Activated naive CD4-positive, alpha-beta T cell treated with anti-CD3 and anti-CD28 coated beads, Interleukin-2, amount 50 U/mL, for 24 hours (primary cell): ENCODE measurements at regions not wholly inside any gene's neighbourhood (a gene's known extent, or its start where the extent isn't known, plus 50 kb on each side); places are given as distances from the start of the nearest gene placed in this dataset.

ENCODE experiments used
- H3K27ac Mint-ChIP-seq: one replicate; pipeline ENCODE4 v1.8.0; 2021; ENCODE audit warnings: mild to moderate bottlenecking, mixed read lengths
- H3K27me3 Mint-ChIP-seq: one replicate; pipeline ENCODE4 v1.8.0; 2021; ENCODE audit warnings: mixed read lengths
- H3K36me3 Mint-ChIP-seq: one replicate; pipeline ENCODE4 v1.8.0; 2021; ENCODE audit warnings: mixed read lengths
- H3K4me1 Mint-ChIP-seq: one replicate; pipeline ENCODE4 v1.8.0; 2021; ENCODE audit warnings: mixed read lengths
- H3K4me3 Mint-ChIP-seq: one replicate; pipeline ENCODE4 v1.8.0; 2021; ENCODE audit warnings: mild to moderate bottlenecking, mixed read lengths
- H3K9me3 Mint-ChIP-seq: one replicate; pipeline ENCODE4 v1.8.0; 2021; ENCODE audit warnings: mixed read lengths

- no peak overlapping the region for H3K4me3 Mint-ChIP-seq
- no peaks in the 10 kb centered on the region for H3K36me3 Mint-ChIP-seq
- H3K9me3 Mint-ChIP-seq = peaks cover 10% of the 10 kb centered on the region
- H3K4me1 Mint-ChIP-seq = no peaks in the 10 kb centered on the region
- H3K27ac Mint-ChIP-seq = no peak overlapping the region
- H3K27me3 Mint-ChIP-seq = no peaks in the 10 kb centered on the region
These were observed 2084.4 kb upstream of the PIK3C3 start for GRCh38 chr18:39870591-39870990.

GRCh38 chr18:39863916-39864315 lies 2091.1 kb upstream of the PIK3C3 start:
- Mint-ChIP-seq H3K27me3 (no peaks in the 10 kb centered on the region), H3K9me3 (peaks cover 4% of the 10 kb centered on the region), H3K27ac (no peak overlapping the region), H3K4me1 (no peaks in the 10 kb centered on the region), H3K36me3 (no peaks in the 10 kb centered on the region), H3K4me3 (no peak overlapping the region)

GRCh38 chr18:39862341-39862740 lies 2092.7 kb upstream of the PIK3C3 start:
- Mint-ChIP-seq H3K4me3 (no peak overlapping the region), H3K27ac (no peak overlapping the region), H3K36me3 (no peaks in the 10 kb centered on the region), H3K4me1 (no peaks in the 10 kb centered on the region), H3K9me3 (peaks cover 6% of the 10 kb centered on the region), H3K27me3 (no peaks in the 10 kb centered on the region)

GRCh38 chr18:39854291-39854690 lies 2100.7 kb upstream of the PIK3C3 start:
- no peak overlapping the region for H3K4me3 Mint-ChIP-seq

GRCh38 chr18:39846265-39846664 lies 2108.8 kb upstream of the PIK3C3 start:
- no peak overlapping the region for H3K4me3 Mint-ChIP-seq
- H3K9me3 Mint-ChIP-seq = no peaks in the 10 kb centered on the region
- no peak overlapping the region for H3K27ac Mint-ChIP-seq
- H3K4me1 Mint-ChIP-seq = no peaks in the 10 kb centered on the region
- H3K27me3 Mint-ChIP-seq = peaks cover 2% of the 10 kb centered on the region
- H3K36me3 Mint-ChIP-seq = no peaks in the 10 kb centered on the region

More at GRCh38 chr18:39854291-39854690, 2100.7 kb upstream of the PIK3C3 start:
- no peaks in the 10 kb centered on the region for H3K27me3 Mint-ChIP-seq
- H3K9me3 Mint-ChIP-seq = peaks cover 5% of the 10 kb centered on the region
- no peaks in the 10 kb centered on the region for H3K4me1 Mint-ChIP-seq
- H3K36me3 Mint-ChIP-seq = no peaks in the 10 kb centered on the region
- H3K27ac Mint-ChIP-seq = no peak overlapping the region

- Mint-ChIP-seq H3K36me3 (no peaks in the 10 kb centered on the region), H3K27me3 (peaks cover 6% of the 10 kb centered on the region), H3K4me3 (no peak overlapping the region), H3K9me3 (no peaks in the 10 kb centered on the region), H3K4me1 (no peaks in the 10 kb centered on the region), H3K27ac (no peak overlapping the region)
These were observed 2109.4 kb upstream of the PIK3C3 start for GRCh38 chr18:39845631-39846030.

GRCh38 chr18:39845106-39845505 lies 2109.9 kb upstream of the PIK3C3 start:
- Mint-ChIP-seq H3K27me3 (peaks cover 6% of the 10 kb centered on the region), H3K4me3 (no peak overlapping the region), H3K9me3 (no peaks in the 10 kb centered on the region), H3K4me1 (no peaks in the 10 kb centered on the region), H3K36me3 (no peaks in the 10 kb centered on the region), H3K27ac (no peak overlapping the region)

- no peaks in the 10 kb centered on the region for H3K4me1 Mint-ChIP-seq
- no peak overlapping the region for H3K4me3 Mint-ChIP-seq
- H3K36me3 Mint-ChIP-seq = no peaks in the 10 kb centered on the region
- peaks cover 6% of the 10 kb centered on the region for H3K27me3 Mint-ChIP-seq
- no peaks in the 10 kb centered on the region for H3K9me3 Mint-ChIP-seq
- no peak overlapping the region for H3K27ac Mint-ChIP-seq
These were observed 2111.5 kb upstream of the PIK3C3 start for GRCh38 chr18:39843546-39843945.

GRCh38 chr18:39842366-39842914 lies 2112.6 kb upstream of the PIK3C3 start:
- Mint-ChIP-seq H3K9me3 (no peaks in the 10 kb centered on the region), H3K4me1 (no peaks in the 10 kb centered on the region), H3K27ac (no peak overlapping the region), H3K4me3 (no peak overlapping the region), H3K27me3 (peaks cover 6% of the 10 kb centered on the region), H3K36me3 (no peaks in the 10 kb centered on the region)

GRCh38 chr18:39841482-39842365 lies 2113.3 kb upstream of the PIK3C3 start:
- no peak overlapping the region for H3K27ac Mint-ChIP-seq
- peaks cover 6% of the 10 kb centered on the region for H3K27me3 Mint-ChIP-seq
- no peaks in the 10 kb centered on the region for H3K36me3 Mint-ChIP-seq
- no peak overlapping the region for H3K4me3 Mint-ChIP-seq
- no peaks in the 10 kb centered on the region for H3K4me1 Mint-ChIP-seq
- H3K9me3 Mint-ChIP-seq = no peaks in the 10 kb centered on the region

GRCh38 chr18:39840856-39841481 lies 2114.1 kb upstream of the PIK3C3 start:
- no peak overlapping the region for H3K4me3 Mint-ChIP-seq
- no peak overlapping the region for H3K27ac Mint-ChIP-seq
- H3K4me1 Mint-ChIP-seq = no peaks in the 10 kb centered on the region
- no peaks in the 10 kb centered on the region for H3K36me3 Mint-ChIP-seq
- H3K9me3 Mint-ChIP-seq = no peaks in the 10 kb centered on the region
- peaks cover 6% of the 10 kb centered on the region for H3K27me3 Mint-ChIP-seq

- Mint-ChIP-seq H3K36me3 (no peaks in the 10 kb centered on the region), H3K4me1 (no peaks in the 10 kb centered on the region), H3K27me3 (peaks cover 6% of the 10 kb centered on the region), H3K4me3 (no peak overlapping the region), H3K9me3 (no peaks in the 10 kb centered on the region), H3K27ac (no peak overlapping the region)
These were observed 2114.6 kb upstream of the PIK3C3 start for GRCh38 chr18:39840406-39840805.

- Mint-ChIP-seq H3K4me1 (no peaks in the 10 kb centered on the region), H3K36me3 (no peaks in the 10 kb centered on the region), H3K27me3 (peaks cover 6% of the 10 kb centered on the region), H3K4me3 (no peak overlapping the region), H3K27ac (no peak overlapping the region), H3K9me3 (no peaks in the 10 kb centered on the region)
These were observed 2115.3 kb upstream of the PIK3C3 start for GRCh38 chr18:39839782-39840181.

GRCh38 chr18:39838831-39839230 lies 2116.2 kb upstream of the PIK3C3 start:
- H3K4me3 Mint-ChIP-seq = no peak overlapping the region
- H3K27me3 Mint-ChIP-seq = peaks cover 6% of the 10 kb centered on the region
- no peak overlapping the region for H3K27ac Mint-ChIP-seq
- no peaks in the 10 kb centered on the region for H3K4me1 Mint-ChIP-seq
- H3K36me3 Mint-ChIP-seq = no peaks in the 10 kb centered on the region
- no peaks in the 10 kb centered on the region for H3K9me3 Mint-ChIP-seq

- Mint-ChIP-seq H3K4me3 (no peak overlapping the region), H3K9me3 (no peaks in the 10 kb centered on the region), H3K4me1 (no peaks in the 10 kb centered on the region), H3K36me3 (no peaks in the 10 kb centered on the region), H3K27ac (no peak overlapping the region), H3K27me3 (no peaks in the 10 kb centered on the region)
These were observed 2119.6 kb upstream of the PIK3C3 start for GRCh38 chr18:39835303-39836030.

- H3K4me3 Mint-ChIP-seq = no peak overlapping the region
- H3K36me3 Mint-ChIP-seq = no peaks in the 10 kb centered on the region
- H3K27ac Mint-ChIP-seq = no peak overlapping the region
- no peaks in the 10 kb centered on the region for H3K9me3 Mint-ChIP-seq
- H3K4me1 Mint-ChIP-seq = no peaks in the 10 kb centered on the region
- no peaks in the 10 kb centered on the region for H3K27me3 Mint-ChIP-seq
These were observed 2120.4 kb upstream of the PIK3C3 start for GRCh38 chr18:39834636-39835035.
